ENCODE measurements at regions not wholly inside any gene's neighbourhood (a gene's known extent, or its start where the extent isn't known, plus 50 kb on each side); places are given as distances from the start of the nearest gene placed in this dataset.

DNA sequence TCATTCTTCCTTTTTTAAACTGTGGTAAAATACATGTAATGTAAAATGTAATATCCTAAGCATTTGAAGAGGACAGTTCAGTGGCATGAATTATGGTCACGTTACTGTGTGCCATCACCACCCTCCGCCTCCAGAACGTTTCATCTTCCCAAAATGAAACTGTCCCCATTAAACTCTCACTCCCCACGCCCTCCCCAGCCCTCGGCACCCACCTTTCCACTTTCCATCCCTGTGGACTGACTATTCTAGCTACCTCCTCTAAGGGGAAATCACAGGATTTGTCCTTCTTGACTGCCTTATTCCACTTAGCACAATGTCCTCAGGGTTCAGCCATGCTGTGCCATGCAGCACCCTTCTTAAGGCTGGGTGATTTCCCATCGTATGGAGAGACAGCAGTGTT is 1509.5 kb downstream of the BRD1 start:
- no peak overlapping the region for H3K27ac ChIP-seq (ENCODE audit: low read length)
- WGBS (ENCODE audit: insufficient coverage), result 72% methylated on average over 6 of the region's 6 CpGs
- H3K27ac Mint-ChIP-seq, result no peak overlapping the region
- intact Hi-C loops (cut with micrococcal nuclease), result no loop called here
- no peaks in the 10 kb centered on the region for H3K4me1 Mint-ChIP-seq
- H3K4me3 ChIP-seq (ENCODE audit: low read length), result no peak overlapping the region
- no peak for DNase-seq
- no peak overlapping the region for H3K4me3 Mint-ChIP-seq
- no peak for ATAC-seq
- no peaks in the 10 kb centered on the region for H3K36me3 Mint-ChIP-seq
- H3K4me1 ChIP-seq (ENCODE audit: control insufficient read depth, insufficient read depth, low read length), result no peaks in the 10 kb centered on the region
- H3K9me3 ChIP-seq (ENCODE audit: control insufficient read depth, insufficient read depth, low read length), result no peaks in the 10 kb centered on the region
- no peaks in the 10 kb centered on the region for H3K36me3 ChIP-seq (ENCODE audit: control insufficient read depth, insufficient read depth, low read length)
- H3K27me3 Mint-ChIP-seq (ENCODE audit: low read depth in 2 of 2), result peaks cover 13 to 21% of the 10 kb centered on the region in 2 donors
- TF ChIP-seq CTCF (IDR thresholded peaks at IDR 0.05), result no peak
- H3K27me3 ChIP-seq (ENCODE audit: control insufficient read depth, insufficient read depth, low read length), result no peaks in the 10 kb centered on the region
- no peaks in the 10 kb centered on the region for H3K9me3 Mint-ChIP-seq

- peaks cover 0 to 5% of the 10 kb centered on the region in 2 donors for H3K9me3 Mint-ChIP-seq
- H3K36me3 Mint-ChIP-seq, result peaks cover 5% of the 10 kb centered on the region
- intact Hi-C loops (cut with micrococcal nuclease), result no loop called here
- no peak overlapping the region for H3K4me3 ChIP-seq (ENCODE audit: low read length)
- H3K9me3 ChIP-seq (ENCODE audit: control insufficient read depth, insufficient read depth, low read length), result peaks cover 8% of the 10 kb centered on the region
- H3K27me3 ChIP-seq (ENCODE audit: control insufficient read depth, insufficient read depth, low read length), result no peaks in the 10 kb centered on the region
- peaks cover 13 to 21% of the 10 kb centered on the region in 2 donors for H3K27me3 Mint-ChIP-seq (ENCODE audit: low read depth in 2 of 2)
- H3K4me3 Mint-ChIP-seq, result no peak overlapping the region
- no peaks in the 10 kb centered on the region for H3K4me1 ChIP-seq (ENCODE audit: control insufficient read depth, insufficient read depth, low read length)
- no peaks in the 10 kb centered on the region for H3K4me1 Mint-ChIP-seq
- TF ChIP-seq CTCF (IDR thresholded peaks at IDR 0.05), result no peak
- no peak overlapping the region for H3K27ac Mint-ChIP-seq
- ATAC-seq (peak in 1 of 3 donors; percentile 9), DNase-seq (no peak)
- H3K27ac ChIP-seq (ENCODE audit: low read length), result no peak overlapping the region
- no peaks in the 10 kb centered on the region for H3K36me3 ChIP-seq (ENCODE audit: control insufficient read depth, insufficient read depth, low read length)
- 79% methylated on average over 19 of the region's 19 CpGs for WGBS (ENCODE audit: insufficient coverage)
Measured at GRCh38 chr22:48316257-48317250, 1511.1 kb downstream of the BRD1 start.

- H3K27me3 ChIP-seq (ENCODE audit: control insufficient read depth, insufficient read depth, low read length), result no peaks in the 10 kb centered on the region
- H3K4me3 ChIP-seq (ENCODE audit: low read length), result no peak overlapping the region
- 89% methylated on average over 23 of the region's 23 CpGs for WGBS (ENCODE audit: insufficient coverage)
- no peak for DNase-seq
- Mint-ChIP-seq H3K4me3 (no peak overlapping the region), H3K4me1 (peaks cover 0 to 3% of the 10 kb centered on the region in 2 donors), H3K27ac (no peak overlapping the region), H3K36me3 (peaks cover 12% of the 10 kb centered on the region), H3K9me3 (peaks cover 0 to 5% of the 10 kb centered on the region in 2 donors), H3K27me3 (ENCODE audit: low read depth in 2 of 2) (peaks cover 11 to 16% of the 10 kb centered on the region in 2 donors)
- no peak for TF ChIP-seq CTCF (IDR thresholded peaks at IDR 0.05)
- intact Hi-C loops (cut with micrococcal nuclease), result no loop called here
- H3K27ac ChIP-seq (ENCODE audit: low read length), result no peak overlapping the region
- no peak for ATAC-seq
- no peaks in the 10 kb centered on the region for H3K36me3 ChIP-seq (ENCODE audit: control insufficient read depth, insufficient read depth, low read length)
- H3K4me1 ChIP-seq (ENCODE audit: control insufficient read depth, insufficient read depth, low read length), result no peaks in the 10 kb centered on the region
- H3K9me3 ChIP-seq (ENCODE audit: control insufficient read depth, insufficient read depth, low read length), result peaks cover 8% of the 10 kb centered on the region
Measured at GRCh38 chr22:48315439-48316256, 1512.0 kb downstream of the BRD1 start.
